ENCODE measurements at regions not wholly inside any gene's neighbourhood (a gene's known extent, or its start where the extent isn't known, plus 50 kb on each side); places are given as distances from the start of the nearest gene placed in this dataset.

DNA sequence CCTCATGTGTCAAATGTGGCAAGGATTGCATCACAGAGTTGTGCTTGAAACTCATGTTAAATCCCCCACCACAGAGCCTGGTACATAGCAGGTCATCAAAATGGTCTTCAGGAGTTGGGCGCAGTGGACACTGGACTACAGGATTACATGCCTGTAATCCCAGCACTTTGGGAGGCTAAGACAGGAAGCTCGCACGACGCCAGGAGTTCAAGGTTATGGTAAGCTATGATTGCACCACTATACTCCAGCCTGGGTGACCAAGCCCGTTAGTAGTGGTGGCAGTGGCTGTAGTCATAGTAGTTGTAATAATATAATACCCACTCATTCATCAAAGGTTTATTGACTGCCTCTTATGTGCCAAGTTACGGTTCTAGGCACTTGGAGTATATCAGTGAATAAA lies 123.4 kb upstream of the IRF2BP2 start:
- no peak for FAIRE-seq
- intact Hi-C loops (cut with micrococcal nuclease; ENCODE audit: unreplicated experiment) (no loop called here), in situ Hi-C loops (cut with HindIII; ENCODE audit: extremely low pct_ligation_motif_present, low pct_unique_long_range_greater_than_20kb) (no loop called here)
- CTCF ChIA-PET (ENCODE audit: low intra/inter-chr PET ratio, low total read pairs) = no interaction called here
- WGBS (ENCODE audit: low lambda C conversion rate) = 87% methylated on average over 6 of the region's 6 CpGs
- no peak overlapping the region for H3K4me2 ChIP-seq (ENCODE audit: low read depth, low read length)
- no peak overlapping the region for H3K9ac ChIP-seq (ENCODE audit: insufficient read depth, low read depth, low read length)
- no peak overlapping the region for H3K4me3 ChIP-seq (replicated peaks in 1 of 3; ENCODE audit: insufficient read depth in 1 of 3, low read depth in 2 of 3, low read length in 3 of 3)
- H3K27ac ChIP-seq (ENCODE audit: extremely low read length, insufficient read depth, low read length) = no peak overlapping the region
- BruUV-seq (replicated peaks) = no TSS peak
- no peaks in the 10 kb centered on the region for H3K36me3 ChIP-seq (replicated peaks in 1 of 2; ENCODE audit: control insufficient read depth in 1 of 2, insufficient read depth in 2 of 2, low read length in 2 of 2)
- peaks cover 79% of the 10 kb centered on the region for H3K4me1 ChIP-seq (ENCODE audit: insufficient read depth, low read length)
- no peak for DNase-seq (ENCODE audit: low spot score)
- no peak for ATAC-seq
- no peaks in the 10 kb centered on the region for H3K79me2 ChIP-seq (ENCODE audit: insufficient read depth, low read length)
- no peaks in the 10 kb centered on the region for H4K20me1 ChIP-seq (ENCODE audit: insufficient read depth, low read length)
- H3K27me3 ChIP-seq (ENCODE audit: control insufficient read depth in 1 of 2, insufficient read depth in 2 of 2, low read length in 2 of 2) = no peaks in the 10 kb centered on the region
- H2AFZ ChIP-seq (ENCODE audit: low read length) = no peak overlapping the region
- no peaks in the 10 kb centered on the region for H3K9me3 ChIP-seq (ENCODE audit: low read length)
- POLR2A ChIA-PET = interaction anchor here (1.4 to 4.1 kb wide), 7 partner anchors 9 to 129 kb away, joined by 4 to 35 read pairs (median 6); no protein-coding TSS in a partner anchor
- no peak for TF ChIP-seq ELF4 (CRISPR knock-in tag; IDR thresholded peaks at IDR 0.05; ENCODE audit: borderline replicate concordance)
- no peak for TF ChIP-seq ZBTB7B (CRISPR knock-in tag; IDR thresholded peaks at IDR 0.05)
- peak; percentile 36; the same call in 1 of the 2 replicates for TF ChIP-seq HNF4A (CRISPR knock-in tag; IDR thresholded peaks at IDR 0.05)
- TF ChIP-seq ZBTB42 (CRISPR knock-in tag; IDR thresholded peaks at IDR 0.05) = 0 out of 2 replicates have a peak, but pooled peaks have one; percentile 56
- TF ChIP-seq, protein P1, sequence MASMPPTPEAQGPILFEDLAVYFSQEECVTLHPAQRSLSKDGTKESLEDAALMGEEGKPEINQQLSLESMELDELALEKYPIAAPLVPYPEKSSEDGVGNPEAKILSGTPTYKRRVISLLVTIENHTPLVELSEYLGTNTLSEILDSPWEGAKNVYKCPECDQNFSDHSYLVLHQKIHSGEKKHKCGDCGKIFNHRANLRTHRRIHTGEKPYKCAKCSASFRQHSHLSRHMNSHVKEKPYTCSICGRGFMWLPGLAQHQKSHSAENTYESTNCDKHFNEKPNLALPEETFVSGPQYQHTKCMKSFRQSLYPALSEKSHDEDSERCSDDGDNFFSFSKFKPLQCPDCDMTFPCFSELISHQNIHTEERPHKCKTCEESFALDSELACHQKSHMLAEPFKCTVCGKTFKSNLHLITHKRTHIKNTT (CRISPR knock-in tag; IDR thresholded peaks at IDR 0.05) = no peak
- peak; percentile 61 for TF ChIP-seq RARA (CRISPR knock-in tag; IDR thresholded peaks at IDR 0.05)
- TF ChIP-seq ZMAT3 (CRISPR knock-in tag; conservative IDR thresholded peaks at IDR 0.05) = no peak
- TF ChIP-seq, protein P2, sequence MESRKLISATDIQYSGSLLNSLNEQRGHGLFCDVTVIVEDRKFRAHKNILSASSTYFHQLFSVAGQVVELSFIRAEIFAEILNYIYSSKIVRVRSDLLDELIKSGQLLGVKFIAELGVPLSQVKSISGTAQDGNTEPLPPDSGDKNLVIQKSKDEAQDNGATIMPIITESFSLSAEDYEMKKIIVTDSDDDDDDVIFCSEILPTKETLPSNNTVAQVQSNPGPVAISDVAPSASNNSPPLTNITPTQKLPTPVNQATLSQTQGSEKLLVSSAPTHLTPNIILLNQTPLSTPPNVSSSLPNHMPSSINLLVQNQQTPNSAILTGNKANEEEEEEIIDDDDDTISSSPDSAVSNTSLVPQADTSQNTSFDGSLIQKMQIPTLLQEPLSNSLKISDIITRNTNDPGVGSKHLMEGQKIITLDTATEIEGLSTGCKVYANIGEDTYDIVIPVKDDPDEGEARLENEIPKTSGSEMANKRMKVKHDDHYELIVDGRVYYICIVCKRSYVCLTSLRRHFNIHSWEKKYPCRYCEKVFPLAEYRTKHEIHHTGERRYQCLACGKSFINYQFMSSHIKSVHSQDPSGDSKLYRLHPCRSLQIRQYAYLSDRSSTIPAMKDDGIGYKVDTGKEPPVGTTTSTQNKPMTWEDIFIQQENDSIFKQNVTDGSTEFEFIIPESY (CRISPR knock-in tag; IDR thresholded peaks at IDR 0.05) = peak; percentile 85
- TF ChIP-seq, protein P3, sequence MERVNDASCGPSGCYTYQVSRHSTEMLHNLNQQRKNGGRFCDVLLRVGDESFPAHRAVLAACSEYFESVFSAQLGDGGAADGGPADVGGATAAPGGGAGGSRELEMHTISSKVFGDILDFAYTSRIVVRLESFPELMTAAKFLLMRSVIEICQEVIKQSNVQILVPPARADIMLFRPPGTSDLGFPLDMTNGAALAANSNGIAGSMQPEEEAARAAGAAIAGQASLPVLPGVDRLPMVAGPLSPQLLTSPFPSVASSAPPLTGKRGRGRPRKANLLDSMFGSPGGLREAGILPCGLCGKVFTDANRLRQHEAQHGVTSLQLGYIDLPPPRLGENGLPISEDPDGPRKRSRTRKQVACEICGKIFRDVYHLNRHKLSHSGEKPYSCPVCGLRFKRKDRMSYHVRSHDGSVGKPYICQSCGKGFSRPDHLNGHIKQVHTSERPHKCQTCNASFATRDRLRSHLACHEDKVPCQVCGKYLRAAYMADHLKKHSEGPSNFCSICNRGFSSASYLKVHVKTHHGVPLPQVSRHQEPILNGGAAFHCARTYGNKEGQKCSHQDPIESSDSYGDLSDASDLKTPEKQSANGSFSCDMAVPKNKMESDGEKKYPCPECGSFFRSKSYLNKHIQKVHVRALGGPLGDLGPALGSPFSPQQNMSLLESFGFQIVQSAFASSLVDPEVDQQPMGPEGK (CRISPR knock-in tag; IDR thresholded peaks at IDR 0.05) = no peak
- TF ChIP-seq, protein P4, sequence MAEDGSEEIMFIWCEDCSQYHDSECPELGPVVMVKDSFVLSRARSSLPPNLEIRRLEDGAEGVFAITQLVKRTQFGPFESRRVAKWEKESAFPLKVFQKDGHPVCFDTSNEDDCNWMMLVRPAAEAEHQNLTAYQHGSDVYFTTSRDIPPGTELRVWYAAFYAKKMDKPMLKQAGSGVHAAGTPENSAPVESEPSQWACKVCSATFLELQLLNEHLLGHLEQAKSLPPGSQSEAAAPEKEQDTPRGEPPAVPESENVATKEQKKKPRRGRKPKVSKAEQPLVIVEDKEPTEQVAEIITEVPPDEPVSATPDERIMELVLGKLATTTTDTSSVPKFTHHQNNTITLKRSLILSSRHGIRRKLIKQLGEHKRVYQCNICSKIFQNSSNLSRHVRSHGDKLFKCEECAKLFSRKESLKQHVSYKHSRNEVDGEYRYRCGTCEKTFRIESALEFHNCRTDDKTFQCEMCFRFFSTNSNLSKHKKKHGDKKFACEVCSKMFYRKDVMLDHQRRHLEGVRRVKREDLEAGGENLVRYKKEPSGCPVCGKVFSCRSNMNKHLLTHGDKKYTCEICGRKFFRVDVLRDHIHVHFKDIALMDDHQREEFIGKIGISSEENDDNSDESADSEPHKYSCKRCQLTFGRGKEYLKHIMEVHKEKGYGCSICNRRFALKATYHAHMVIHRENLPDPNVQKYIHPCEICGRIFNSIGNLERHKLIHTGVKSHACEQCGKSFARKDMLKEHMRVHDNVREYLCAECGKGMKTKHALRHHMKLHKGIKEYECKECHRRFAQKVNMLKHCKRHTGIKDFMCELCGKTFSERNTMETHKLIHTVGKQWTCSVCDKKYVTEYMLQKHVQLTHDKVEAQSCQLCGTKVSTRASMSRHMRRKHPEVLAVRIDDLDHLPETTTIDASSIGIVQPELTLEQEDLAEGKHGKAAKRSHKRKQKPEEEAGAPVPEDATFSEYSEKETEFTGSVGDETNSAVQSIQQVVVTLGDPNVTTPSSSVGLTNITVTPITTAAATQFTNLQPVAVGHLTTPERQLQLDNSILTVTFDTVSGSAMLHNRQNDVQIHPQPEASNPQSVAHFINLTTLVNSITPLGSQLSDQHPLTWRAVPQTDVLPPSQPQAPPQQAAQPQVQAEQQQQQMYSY (CRISPR knock-in tag; IDR thresholded peaks at IDR 0.05) = no peak
- no peak for TF ChIP-seq ZNF891 (CRISPR knock-in tag; IDR thresholded peaks at IDR 0.05)
- TF ChIP-seq, protein P5, sequence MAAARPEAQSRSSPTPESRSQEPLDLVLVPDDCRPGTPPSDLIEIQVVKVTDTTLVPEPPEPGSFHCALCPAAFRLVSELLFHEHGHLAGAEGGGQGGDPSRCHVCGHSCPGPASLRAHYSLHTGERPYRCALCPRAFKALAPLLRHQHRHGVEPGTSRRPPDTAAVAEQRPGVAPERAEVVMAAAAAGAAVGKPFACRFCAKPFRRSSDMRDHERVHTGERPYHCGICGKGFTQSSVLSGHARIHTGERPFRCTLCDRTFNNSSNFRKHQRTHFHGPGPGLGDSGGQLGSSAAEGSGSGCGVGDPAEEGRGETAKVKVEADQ (CRISPR knock-in tag; IDR thresholded peaks at IDR 0.05; ENCODE audit: borderline replicate concordance) = no peak
- 0 out of 2 replicates have a peak, but pooled peaks have one; percentile 29 for TF ChIP-seq NR2C2 (CRISPR knock-in tag; IDR thresholded peaks at IDR 0.05; ENCODE audit: borderline replicate concordance)
